H1 (cell line): ENCODE measurements at regions not wholly inside any gene's neighbourhood (a gene's known extent, or its start where the extent isn't known, plus 50 kb on each side); places are given as distances from the start of the nearest gene placed in this dataset.
"Not testable (repeated sequence)": the region's sequence is repeated elsewhere in the genome, so short reads cannot be mapped to it uniquely, and the experiment has no call there.

Source experiments
- CTCF ChIA-PET: fragments of 300-600 bp; sonication (Branson Sonifier 250); formaldehyde crosslinking; loops from one replicate; lab custom pipeline; 2021; ENCODE audit not compliant: partially characterized antibody; lab: Charles Lee
- POLR2A ChIA-PET: fragments of 300-600 bp; sonication (Branson Sonifier 250); formaldehyde crosslinking; loops from one replicate; lab custom pipeline; 2021; ENCODE audit warnings: inconsistent platforms; ENCODE audit not compliant: partially characterized antibody; lab: Charles Lee
- DNase-seq, 2 experiments: peaks; one replicate each; pipeline versions ENCODE4 v3.0.0 to v3.0.0-alpha.2; 2010 to 2022; ENCODE audit warnings: low spot score in 2 of 2, low read depth in 1 of 2, mixed read lengths in 1 of 2
- FAIRE-seq: peaks from 2 replicates; lab custom pipeline; 2011; peaks lifted over from hg19 to GRCh38; lab: Jason Lieb, UNC
- H2AFZ ChIP-seq: 2 replicates; pipeline ENCODE4 v1.8.1; 2012; ENCODE audit warnings: low read length, inconsistent platforms
- H2AK5ac ChIP-seq: 2 replicates; pipeline ENCODE4 v1.6.1; 2013; ENCODE audit warnings: low read depth, low read length
- H2BK120ac ChIP-seq: replicated peaks from 2 replicates; pipeline ENCODE3; 2013; ENCODE audit warnings: low read depth, low read length, inconsistent platforms
- H2BK12ac ChIP-seq: 2 replicates; pipeline ENCODE4 v1.6.1; 2013; ENCODE audit warnings: low read depth, low read length
- H2BK15ac ChIP-seq: 2 replicates; pipeline ENCODE4 v1.6.1; 2013; ENCODE audit warnings: low read length
- H2BK20ac ChIP-seq: 2 replicates; pipeline ENCODE4 v1.6.1; 2013; ENCODE audit warnings: low read length
- H2BK5ac ChIP-seq: 2 replicates; pipeline ENCODE4 v1.6.1; 2013; ENCODE audit warnings: low read depth, low read length
- H3K14ac ChIP-seq: 2 replicates; pipeline ENCODE4 v1.6.1; 2013; ENCODE audit warnings: inconsistent platforms; ENCODE audit not compliant: insufficient read length
- H3K18ac ChIP-seq: 2 replicates; pipeline ENCODE4 v1.6.1; 2013; ENCODE audit warnings: low read length; ENCODE audit errors: extremely low read depth
- H3K23ac ChIP-seq: 2 replicates; pipeline ENCODE4 v1.6.1; 2013; ENCODE audit warnings: inconsistent platforms; ENCODE audit not compliant: insufficient read length
- H3K23me2 ChIP-seq: 2 replicates; pipeline ENCODE4 v1.6.1; 2013; ENCODE audit warnings: low read depth, low read length
- H3K27ac ChIP-seq: 2 replicates; pipeline ENCODE4 v1.6.1; 2011; ENCODE audit warnings: low read depth, low read length, inconsistent platforms
- H3K27me3 ChIP-seq, 4 experiments: replicated peaks in 1 of 4; 1 replicate in 1 of 4; 2 replicates in 3 of 4; pipeline versions ENCODE4 v1.6.1 to v1.8.1; 2011 to 2013; ENCODE audit warnings: low read length in 3 of 4, mild to moderate bottlenecking in 3 of 4, inconsistent platforms in 2 of 4, mixed read lengths in 2 of 4, moderate library complexity in 1 of 4; ENCODE audit not compliant: control insufficient read depth in 3 of 4, insufficient read depth in 3 of 4; ENCODE audit errors: extremely low read depth in 1 of 4
- H3K36me3 ChIP-seq, 4 experiments: 2 replicates each; pipeline versions ENCODE4 v1.6.1 to v1.8.1; 2011 to 2013; ENCODE audit warnings: mild to moderate bottlenecking in 4 of 4, low read length in 3 of 4, moderate library complexity in 2 of 4, control low read depth in 1 of 4, inconsistent platforms in 1 of 4; ENCODE audit not compliant: insufficient read depth in 4 of 4, control insufficient read depth in 2 of 4
- H3K4ac ChIP-seq: replicated peaks from 2 replicates; pipeline ENCODE3; 2013; ENCODE audit warnings: low read length, low read depth, mixed read lengths, inconsistent platforms; ENCODE audit not compliant: insufficient read length
- H3K4me1 ChIP-seq, 4 experiments: replicated peaks in 1 of 4; 1 replicate in 1 of 4; 2 replicates in 3 of 4; pipeline versions ENCODE4 v1.6.1 to v1.8.1; 2011 to 2013; ENCODE audit warnings: low read length in 3 of 4, inconsistent platforms in 2 of 4, mixed read lengths in 1 of 4; ENCODE audit not compliant: insufficient read depth in 4 of 4, control insufficient read depth in 3 of 4
- H3K4me2 ChIP-seq, 2 experiments: 2 replicates each; pipeline versions ENCODE4 v1.6.1 to v1.8.1; 2011 to 2013; ENCODE audit warnings: low read depth in 2 of 2, low read length in 2 of 2, control low read depth in 1 of 2, inconsistent platforms in 1 of 2, mild to moderate bottlenecking in 1 of 2; ENCODE audit not compliant: insufficient read depth in 1 of 2
- H3K4me3 ChIP-seq, 4 experiments: fragments of 200-600, 300-600 bp in 1 of 4; sonication (generic), shearing (Covaris generic), sonication (Bioruptor Twin) in 1 of 4; 2 replicates each; pipeline versions ENCODE4 v1.5.1 to v1.8.1; 2011 to 2016; ENCODE audit warnings: low read length in 4 of 4, low read depth in 3 of 4, control low read depth in 2 of 4, inconsistent platforms in 2 of 4, mild to moderate bottlenecking in 2 of 4, mixed read lengths in 1 of 4, moderate library complexity in 1 of 4; ENCODE audit not compliant: insufficient read depth in 2 of 4; ENCODE audit errors: extremely low read depth in 1 of 4
- H3K56ac ChIP-seq: replicated peaks from 2 replicates; pipeline ENCODE3; 2013; ENCODE audit warnings: low read depth, mild to moderate bottlenecking, mixed read lengths, low read length, inconsistent platforms; ENCODE audit not compliant: insufficient read length
- H3K79me1 ChIP-seq: 2 replicates; pipeline ENCODE4 v1.6.1; 2013; ENCODE audit warnings: low read depth, low read length, control low read depth
- H3K79me2 ChIP-seq, 2 experiments: 2 replicates each; pipeline versions ENCODE4 v1.6.1 to v1.8.1; 2012 to 2013; ENCODE audit warnings: low read length in 2 of 2, mild to moderate bottlenecking in 2 of 2, inconsistent platforms in 1 of 2; ENCODE audit not compliant: insufficient read depth in 2 of 2, control insufficient read depth in 1 of 2
- H3K9ac ChIP-seq, 4 experiments: replicated peaks in 1 of 4; 1 replicate in 1 of 4; 2 replicates in 3 of 4; pipeline versions ENCODE4 v1.6.1 to v1.8.1; 2011 to 2013; ENCODE audit warnings: low read depth in 3 of 4, low read length in 3 of 4, control low read depth in 2 of 4, mild to moderate bottlenecking in 2 of 4, moderate library complexity in 2 of 4, inconsistent platforms in 1 of 4; ENCODE audit errors: extremely low read depth in 1 of 4
- H3K9me3 ChIP-seq, 2 experiments: 2 replicates each; pipeline versions ENCODE4 v1.6.1 to v1.8.1; 2012 to 2013; ENCODE audit warnings: mild to moderate bottlenecking in 2 of 2, moderate library complexity in 2 of 2, control low read depth in 1 of 2, inconsistent platforms in 1 of 2, low read depth in 1 of 2, low read length in 1 of 2, mixed read lengths in 1 of 2; ENCODE audit not compliant: insufficient read depth in 2 of 2
- H4K20me1 ChIP-seq, 2 experiments: replicated peaks in 1 of 2; 2 replicates each; pipeline versions ENCODE3 to v1.8.1; 2011 to 2013; ENCODE audit warnings: inconsistent platforms in 2 of 2, low read length in 2 of 2, mild to moderate bottlenecking in 1 of 2; ENCODE audit not compliant: insufficient read depth in 2 of 2, control insufficient read depth in 1 of 2
- H4K5ac ChIP-seq: 2 replicates; pipeline ENCODE4 v1.6.1; 2013; ENCODE audit warnings: low read length, low read depth, mixed read lengths, inconsistent platforms; ENCODE audit not compliant: insufficient read length
- H4K8ac ChIP-seq: 2 replicates; pipeline ENCODE4 v1.8.0; 2013; ENCODE audit warnings: mild to moderate bottlenecking, moderate library complexity, low read length, inconsistent platforms; ENCODE audit not compliant: insufficient read depth; ENCODE audit errors: extremely low read depth
- H4K91ac ChIP-seq: replicated peaks from 2 replicates; pipeline ENCODE3; 2013; ENCODE audit warnings: low read length, mixed read lengths, inconsistent platforms; ENCODE audit not compliant: insufficient read length
- WGBS, 2 experiments: shearing (Covaris generic) in 1 of 2; methylation state at CpG; one replicate each; pipeline versions ENCODE4 v1.1.6 to v1.1.7; 2013 to 2015; ENCODE audit warnings: low lambda C conversion rate in 2 of 2, mixed read lengths in 2 of 2, inconsistent platforms in 1 of 2, low coverage in 1 of 2, missing lambda C conversion rate in 1 of 2; ENCODE audit not compliant: insufficient replicate concordance in 2 of 2, insufficient coverage in 1 of 2, insufficient read length in 1 of 2; ENCODE audit errors: extremely low coverage in 1 of 2, missing lambda C conversion rate in 1 of 2; 5-methylcytosine and 5-hydroxymethylcytosine counted together

GRCh38 chr7:106762845-106763244, 101.9 kb upstream of the CCDC71L start:
- H3K23ac ChIP-seq, H3K4ac ChIP-seq, H2BK120ac ChIP-seq, H3K9ac ChIP-seq, H3K23me2 ChIP-seq, H3K9me3 ChIP-seq, H3K27me3 ChIP-seq, H3K14ac ChIP-seq, H2BK15ac ChIP-seq, H3K36me3 ChIP-seq, H4K8ac ChIP-seq, H3K4me3 ChIP-seq, H2AK5ac ChIP-seq, POLR2A ChIA-PET, H3K79me1 ChIP-seq, H3K18ac ChIP-seq, CTCF ChIA-PET, H2BK12ac ChIP-seq, H3K79me2 ChIP-seq, H2AFZ ChIP-seq, H3K56ac ChIP-seq, H2BK5ac ChIP-seq, H2BK20ac ChIP-seq, H3K4me2 ChIP-seq, H4K20me1 ChIP-seq, H4K91ac ChIP-seq, DNase-seq, FAIRE-seq, H4K5ac ChIP-seq, H3K27ac ChIP-seq, H3K4me1 ChIP-seq: not testable (repeated sequence)
- WGBS, 2 experiments = 94% methylated on average over 1 of the region's 2 CpGs; no CpG with 5 or more reads in 1 of the 2 experiments
